ENCODE measurements at regions not wholly inside any gene's neighbourhood (a gene's known extent, or its start where the extent isn't known, plus 50 kb on each side); places are given as distances from the start of the nearest gene placed in this dataset.

GRCh38 chr6:11434565-11435326 is 102.8 kb upstream of the TMEM170B start:
- 0 out of 2 replicates have a peak, but pooled peaks cover 5% of the 10 kb centered on the region for H3K4me1 ChIP-seq (ENCODE audit: control insufficient read depth, insufficient read depth, low read length)
- no peak overlapping the region for H3K9ac ChIP-seq (ENCODE audit: low read depth, low read length)
- no peak overlapping the region for H3K4me3 ChIP-seq (ENCODE audit: low read depth, low read length)
- H3K9me3 ChIP-seq (ENCODE audit: control insufficient read depth, insufficient read depth, low read length) = no peaks in the 10 kb centered on the region
- H3K36me3 ChIP-seq (ENCODE audit: control insufficient read depth, insufficient read depth, low read length) = no peaks in the 10 kb centered on the region
- H3K27ac ChIP-seq (ENCODE audit: low read depth, low read length) = no peak overlapping the region
- H3K27me3 ChIP-seq (ENCODE audit: control insufficient read depth, insufficient read depth, low read length) = no peaks in the 10 kb centered on the region

GRCh38 chr6:11433860-11434259 is 103.7 kb upstream of the TMEM170B start:
- no peak overlapping the region for H3K9ac ChIP-seq (ENCODE audit: low read depth, low read length)
- peaks cover 14% of the 10 kb centered on the region for H3K4me1 ChIP-seq (ENCODE audit: control insufficient read depth, insufficient read depth, low read length)
- no peak overlapping the region for H3K4me3 ChIP-seq (ENCODE audit: low read depth, low read length)
- H3K9me3 ChIP-seq (ENCODE audit: control insufficient read depth, insufficient read depth, low read length) = no peaks in the 10 kb centered on the region
- H3K27ac ChIP-seq (ENCODE audit: low read depth, low read length) = no peak overlapping the region
- H3K27me3 ChIP-seq (ENCODE audit: control insufficient read depth, insufficient read depth, low read length) = no peaks in the 10 kb centered on the region
- H3K36me3 ChIP-seq (ENCODE audit: control insufficient read depth, insufficient read depth, low read length) = no peaks in the 10 kb centered on the region

GRCh38 chr6:11432713-11433450 is 104.7 kb upstream of the TMEM170B start:
- no peak overlapping the region for H3K27ac ChIP-seq (ENCODE audit: low read depth, low read length)
- no peaks in the 10 kb centered on the region for H3K9me3 ChIP-seq (ENCODE audit: control insufficient read depth, insufficient read depth, low read length)
- peaks cover 23% of the 10 kb centered on the region for H3K4me1 ChIP-seq (ENCODE audit: control insufficient read depth, insufficient read depth, low read length)
- no peak overlapping the region for H3K4me3 ChIP-seq (ENCODE audit: low read depth, low read length)
- H3K36me3 ChIP-seq (ENCODE audit: control insufficient read depth, insufficient read depth, low read length) = no peaks in the 10 kb centered on the region
- no peaks in the 10 kb centered on the region for H3K27me3 ChIP-seq (ENCODE audit: control insufficient read depth, insufficient read depth, low read length)
- no peak overlapping the region for H3K9ac ChIP-seq (ENCODE audit: low read depth, low read length)

GRCh38 chr6:11432091-11432490 is 105.5 kb upstream of the TMEM170B start:
- Histone ChIP-seq H3K9me3 (ENCODE audit: control insufficient read depth, insufficient read depth, low read length) (no peaks in the 10 kb centered on the region), H3K36me3 (ENCODE audit: control insufficient read depth, insufficient read depth, low read length) (no peaks in the 10 kb centered on the region), H3K27me3 (ENCODE audit: control insufficient read depth, insufficient read depth, low read length) (no peaks in the 10 kb centered on the region), H3K4me3 (ENCODE audit: low read depth, low read length) (no peak overlapping the region), H3K9ac (ENCODE audit: low read depth, low read length) (no peak overlapping the region), H3K27ac (ENCODE audit: low read depth, low read length) (no peak overlapping the region), H3K4me1 (ENCODE audit: control insufficient read depth, insufficient read depth, low read length) (peaks cover 24% of the 10 kb centered on the region)

- no peaks in the 10 kb centered on the region for H3K9me3 ChIP-seq (ENCODE audit: control insufficient read depth, insufficient read depth, low read length)
- H3K36me3 ChIP-seq (ENCODE audit: control insufficient read depth, insufficient read depth, low read length) = no peaks in the 10 kb centered on the region
- H3K27ac ChIP-seq (ENCODE audit: low read depth, low read length) = no peak overlapping the region
- H3K4me1 ChIP-seq (ENCODE audit: control insufficient read depth, insufficient read depth, low read length) = peaks cover 24% of the 10 kb centered on the region
- no peak overlapping the region for H3K4me3 ChIP-seq (ENCODE audit: low read depth, low read length)
- H3K9ac ChIP-seq (ENCODE audit: low read depth, low read length) = no peak overlapping the region
- H3K27me3 ChIP-seq (ENCODE audit: control insufficient read depth, insufficient read depth, low read length) = no peaks in the 10 kb centered on the region
Measured at GRCh38 chr6:11431455-11431937, 106.1 kb upstream of the TMEM170B start.

- Histone ChIP-seq H3K27ac (ENCODE audit: low read depth, low read length) (peak overlapping the region; percentile 36), H3K4me3 (ENCODE audit: low read depth, low read length) (no peak overlapping the region), H3K36me3 (ENCODE audit: control insufficient read depth, insufficient read depth, low read length) (no peaks in the 10 kb centered on the region), H3K9ac (ENCODE audit: low read depth, low read length) (no peak overlapping the region), H3K4me1 (ENCODE audit: control insufficient read depth, insufficient read depth, low read length) (peaks cover 24% of the 10 kb centered on the region), H3K9me3 (ENCODE audit: control insufficient read depth, insufficient read depth, low read length) (no peaks in the 10 kb centered on the region), H3K27me3 (ENCODE audit: control insufficient read depth, insufficient read depth, low read length) (no peaks in the 10 kb centered on the region)
Measured at GRCh38 chr6:11430036-11430435, 107.5 kb upstream of the TMEM170B start.

- Histone ChIP-seq H3K9ac (ENCODE audit: low read depth, low read length) (no peak overlapping the region), H3K27me3 (ENCODE audit: control insufficient read depth, insufficient read depth, low read length) (no peaks in the 10 kb centered on the region), H3K4me1 (ENCODE audit: control insufficient read depth, insufficient read depth, low read length) (peaks cover 24% of the 10 kb centered on the region), H3K4me3 (ENCODE audit: low read depth, low read length) (no peak overlapping the region), H3K36me3 (ENCODE audit: control insufficient read depth, insufficient read depth, low read length) (no peaks in the 10 kb centered on the region), H3K27ac (ENCODE audit: low read depth, low read length) (peak overlapping the region; percentile 69), H3K9me3 (ENCODE audit: control insufficient read depth, insufficient read depth, low read length) (no peaks in the 10 kb centered on the region)
Measured at GRCh38 chr6:11429577-11429976, 108.0 kb upstream of the TMEM170B start.

GRCh38 chr6:11428895-11429294 is 108.7 kb upstream of the TMEM170B start:
- no peaks in the 10 kb centered on the region for H3K9me3 ChIP-seq (ENCODE audit: control insufficient read depth, insufficient read depth, low read length)
- H3K4me1 ChIP-seq (ENCODE audit: control insufficient read depth, insufficient read depth, low read length) = peaks cover 24% of the 10 kb centered on the region
- no peak overlapping the region for H3K9ac ChIP-seq (ENCODE audit: low read depth, low read length)
- no peaks in the 10 kb centered on the region for H3K27me3 ChIP-seq (ENCODE audit: control insufficient read depth, insufficient read depth, low read length)
- H3K4me3 ChIP-seq (ENCODE audit: low read depth, low read length) = no peak overlapping the region
- H3K27ac ChIP-seq (ENCODE audit: low read depth, low read length) = peak overlapping the region; percentile 69
- H3K36me3 ChIP-seq (ENCODE audit: control insufficient read depth, insufficient read depth, low read length) = no peaks in the 10 kb centered on the region

- Histone ChIP-seq H3K27me3 (ENCODE audit: control insufficient read depth, insufficient read depth, low read length) (no peaks in the 10 kb centered on the region), H3K9ac (ENCODE audit: low read depth, low read length) (no peak overlapping the region), H3K4me3 (ENCODE audit: low read depth, low read length) (no peak overlapping the region), H3K36me3 (ENCODE audit: control insufficient read depth, insufficient read depth, low read length) (no peaks in the 10 kb centered on the region), H3K27ac (ENCODE audit: low read depth, low read length) (peak overlapping the region; percentile 69), H3K4me1 (ENCODE audit: control insufficient read depth, insufficient read depth, low read length) (peaks cover 24% of the 10 kb centered on the region), H3K9me3 (ENCODE audit: control insufficient read depth, insufficient read depth, low read length) (no peaks in the 10 kb centered on the region)
Measured at GRCh38 chr6:11428371-11428770, 109.2 kb upstream of the TMEM170B start.

GRCh38 chr6:11427723-11428245 is 109.8 kb upstream of the TMEM170B start:
- H3K4me3 ChIP-seq (ENCODE audit: low read depth, low read length) = no peak overlapping the region
- H3K36me3 ChIP-seq (ENCODE audit: control insufficient read depth, insufficient read depth, low read length) = no peaks in the 10 kb centered on the region
- H3K27ac ChIP-seq (ENCODE audit: low read depth, low read length) = no peak overlapping the region
- H3K27me3 ChIP-seq (ENCODE audit: control insufficient read depth, insufficient read depth, low read length) = no peaks in the 10 kb centered on the region
- H3K9ac ChIP-seq (ENCODE audit: low read depth, low read length) = no peak overlapping the region
- H3K9me3 ChIP-seq (ENCODE audit: control insufficient read depth, insufficient read depth, low read length) = no peaks in the 10 kb centered on the region
- peaks cover 24% of the 10 kb centered on the region for H3K4me1 ChIP-seq (ENCODE audit: control insufficient read depth, insufficient read depth, low read length)

Data from HUES48 (cell line).